ENCODE measurements at regions not wholly inside any gene's neighbourhood (a gene's known extent, or its start where the extent isn't known, plus 50 kb on each side); places are given as distances from the start of the nearest gene placed in this dataset.

DNA sequence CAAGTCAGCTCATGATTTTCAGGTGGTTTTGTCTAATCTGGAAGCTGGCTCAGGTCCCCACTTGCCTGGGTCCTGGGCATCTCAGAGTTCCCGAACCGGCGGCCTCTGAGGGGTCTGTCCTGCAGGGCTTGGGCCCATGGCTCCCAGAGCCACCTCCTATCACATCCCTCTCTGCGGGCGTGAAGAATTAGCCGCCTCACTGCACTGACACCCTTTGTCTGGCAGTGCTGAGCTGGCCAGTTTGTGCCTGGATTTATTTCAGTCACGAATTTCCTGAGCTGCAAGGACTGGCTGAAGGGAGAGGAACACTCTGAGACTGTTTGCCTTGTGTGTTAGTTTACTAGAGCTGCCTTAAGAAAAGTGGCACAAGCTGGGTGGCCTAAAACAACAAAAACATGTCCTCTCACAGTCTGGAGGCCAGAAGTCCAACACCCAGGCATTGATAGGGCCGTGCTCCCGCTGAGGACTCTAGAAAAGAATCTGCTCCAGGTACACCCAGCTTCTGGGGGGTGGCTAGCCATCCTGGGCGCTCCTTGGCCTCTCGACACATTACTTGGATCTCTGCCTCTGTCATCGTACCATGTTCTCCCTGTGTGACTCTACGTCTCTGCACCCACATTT is 217.5 kb upstream of the DYNLRB2 start:
- TF ChIP-seq GATA2 (IDR thresholded peaks at IDR 0.05; ENCODE audit: low read depth, low read length) (no peak), GATA3 (IDR thresholded peaks at IDR 0.05; ENCODE audit: low read depth, low read length) (no peak)

DNA sequence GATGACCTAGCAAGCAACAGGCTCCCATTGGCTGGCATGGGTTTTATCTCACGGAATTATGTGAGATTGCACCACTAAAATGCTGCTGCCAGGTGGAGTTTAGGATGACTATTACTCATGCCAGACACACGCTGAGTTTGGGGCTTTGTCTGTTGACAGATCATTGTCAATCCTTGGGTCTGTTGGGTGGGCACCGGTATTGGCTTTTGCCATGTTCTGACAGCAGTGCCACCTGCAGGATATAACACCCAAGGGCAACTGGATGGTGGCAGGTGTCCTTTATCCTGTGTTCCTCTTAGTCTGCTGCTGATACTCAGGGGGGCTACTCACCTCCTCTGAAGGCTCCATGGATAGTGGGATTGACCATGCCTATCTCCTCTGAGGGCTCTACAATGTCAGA is 221.6 kb upstream of the DYNLRB2 start:
- TF ChIP-seq GATA2 (IDR thresholded peaks at IDR 0.05; ENCODE audit: low read depth, low read length): no peak
- TF ChIP-seq GATA3 (IDR thresholded peaks at IDR 0.05; ENCODE audit: low read depth, low read length): no peak

DNA sequence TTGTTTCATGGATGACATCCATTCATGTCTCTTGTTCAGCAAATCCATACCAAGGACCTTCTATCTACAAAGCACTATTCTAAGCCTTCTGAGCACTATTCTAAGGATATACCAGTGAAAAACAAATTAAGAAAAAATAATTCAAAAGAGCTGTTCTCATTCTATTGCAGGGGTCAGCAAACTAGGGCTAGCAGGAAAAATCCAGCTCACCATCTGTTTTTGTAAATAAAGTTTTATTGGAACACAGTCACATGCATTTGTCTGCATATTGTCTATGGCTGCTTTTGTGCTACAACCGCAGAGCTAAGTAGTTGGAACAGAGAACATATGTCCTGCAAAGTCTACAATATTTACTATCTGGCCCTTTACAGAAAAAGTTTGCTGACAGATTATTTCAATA is 222.7 kb upstream of the DYNLRB2 start:
- TF ChIP-seq GATA3 (IDR thresholded peaks at IDR 0.05; ENCODE audit: low read depth, low read length): no peak
- no peak for TF ChIP-seq GATA2 (IDR thresholded peaks at IDR 0.05; ENCODE audit: low read depth, low read length)

DNA sequence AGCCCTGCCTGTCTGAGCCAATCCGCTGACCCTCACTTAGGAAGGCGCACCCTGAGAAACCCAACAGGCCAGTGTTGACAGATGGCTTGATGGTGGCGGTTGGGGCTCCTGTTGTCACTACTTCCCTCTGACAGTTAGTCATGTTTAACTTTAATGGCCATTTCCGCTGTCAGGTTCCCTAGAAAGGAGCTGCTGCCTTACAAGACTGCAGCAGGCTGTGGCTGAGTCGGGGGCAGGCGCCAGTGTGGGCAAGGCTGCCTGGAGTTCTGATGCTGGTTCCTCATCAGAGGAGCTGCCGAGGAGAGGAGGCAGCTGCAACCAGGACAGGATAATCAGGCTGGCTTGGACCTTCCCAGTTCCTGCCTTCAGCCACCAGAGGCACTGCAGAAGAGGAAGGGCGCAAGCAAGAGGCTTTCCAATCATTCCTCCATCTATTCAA is 223.2 kb upstream of the DYNLRB2 start:
- no peak for TF ChIP-seq GATA3 (IDR thresholded peaks at IDR 0.05; ENCODE audit: low read depth, low read length)
- no peak for TF ChIP-seq GATA2 (IDR thresholded peaks at IDR 0.05; ENCODE audit: low read depth, low read length)

DNA sequence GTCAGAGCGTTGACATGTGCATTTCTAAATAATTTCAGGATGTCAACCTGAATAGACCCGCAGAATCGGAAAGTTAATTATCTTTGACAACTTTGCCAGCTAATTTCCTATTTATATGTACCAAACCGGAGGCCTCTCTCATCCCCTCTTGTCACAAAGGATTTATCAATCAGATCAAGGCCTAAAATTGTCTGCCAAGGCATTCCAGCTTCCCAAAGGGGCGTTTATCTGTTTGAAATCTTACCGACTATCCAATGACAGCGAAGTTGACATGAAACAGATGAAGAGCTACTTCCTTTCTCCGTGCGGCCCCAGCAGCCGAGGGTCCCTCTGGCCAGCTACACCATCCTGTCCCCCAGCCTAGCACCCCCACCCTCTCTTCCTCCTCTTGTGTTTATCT is 223.7 kb upstream of the DYNLRB2 start:
- peak; percentile 90 for TF ChIP-seq GATA2 (IDR thresholded peaks at IDR 0.05; ENCODE audit: low read depth, low read length)
- TF ChIP-seq GATA3 (IDR thresholded peaks at IDR 0.05; ENCODE audit: low read depth, low read length): peak; percentile 89

DNA sequence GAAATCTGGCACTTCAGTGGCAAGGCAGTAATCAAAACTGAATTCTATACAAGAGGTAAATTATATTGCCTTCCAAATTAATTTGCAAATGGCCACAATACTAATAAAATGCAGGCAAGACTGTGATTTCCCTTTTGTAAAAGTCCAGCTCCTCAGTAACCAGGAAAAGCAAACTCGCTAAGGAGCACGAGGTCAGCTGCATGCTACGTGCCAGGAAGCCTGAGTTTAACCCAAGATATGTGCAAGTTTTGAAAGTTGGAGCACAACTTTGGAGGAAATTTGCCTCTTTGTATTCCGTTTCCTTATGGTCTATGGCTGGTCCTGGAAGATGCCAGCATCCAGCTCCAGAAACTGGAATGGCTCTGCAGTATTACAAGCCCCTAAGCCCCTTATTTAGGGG is 226.8 kb upstream of the DYNLRB2 start:
- TF ChIP-seq GATA3 (IDR thresholded peaks at IDR 0.05; ENCODE audit: low read depth, low read length) (no peak), GATA2 (IDR thresholded peaks at IDR 0.05; ENCODE audit: low read depth, low read length) (no peak)

DNA sequence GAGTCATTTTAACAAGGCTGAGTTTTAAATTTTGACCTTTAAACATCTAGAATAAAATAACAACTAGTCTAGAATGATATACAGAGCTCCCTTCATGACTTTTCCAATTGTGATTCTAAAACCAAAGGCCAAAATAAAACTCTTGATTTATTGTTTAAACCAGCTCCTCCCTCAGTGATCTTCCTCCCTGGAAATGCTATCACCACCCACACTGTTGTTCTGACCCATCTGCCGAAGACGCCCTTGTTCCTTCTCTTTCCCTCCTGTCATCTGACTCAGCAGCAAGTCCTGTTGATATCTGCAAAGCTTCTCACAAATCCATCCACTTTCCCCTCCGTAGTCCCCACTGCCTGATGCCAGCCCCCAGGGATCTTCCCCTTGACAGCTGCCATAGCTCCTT is 231.6 kb upstream of the DYNLRB2 start:
- TF ChIP-seq GATA3 (IDR thresholded peaks at IDR 0.05; ENCODE audit: low read depth, low read length): no peak
- no peak for TF ChIP-seq GATA2 (IDR thresholded peaks at IDR 0.05; ENCODE audit: low read depth, low read length)

DNA sequence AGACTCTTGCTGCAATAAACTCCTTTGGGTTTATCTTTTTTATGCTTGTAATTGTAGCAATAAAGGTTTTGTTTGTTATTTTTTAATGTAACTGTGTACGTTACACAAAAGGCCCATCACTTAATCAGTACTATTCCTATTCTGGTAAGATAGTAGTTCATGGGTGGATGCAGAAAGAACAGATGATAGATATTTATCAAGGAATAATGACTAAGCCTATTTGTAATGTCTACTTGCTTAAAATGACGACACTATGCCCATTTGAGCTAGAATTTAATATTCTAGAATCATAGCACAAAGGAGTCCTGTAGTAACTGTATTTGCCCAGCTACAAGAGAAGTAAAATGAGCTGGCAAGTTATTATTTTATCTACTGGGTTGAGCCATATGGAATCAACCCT is 235.4 kb upstream of the DYNLRB2 start:
- TF ChIP-seq GATA3 (IDR thresholded peaks at IDR 0.05; ENCODE audit: low read depth, low read length) (no peak), GATA2 (IDR thresholded peaks at IDR 0.05; ENCODE audit: low read depth, low read length) (no peak)

DNA sequence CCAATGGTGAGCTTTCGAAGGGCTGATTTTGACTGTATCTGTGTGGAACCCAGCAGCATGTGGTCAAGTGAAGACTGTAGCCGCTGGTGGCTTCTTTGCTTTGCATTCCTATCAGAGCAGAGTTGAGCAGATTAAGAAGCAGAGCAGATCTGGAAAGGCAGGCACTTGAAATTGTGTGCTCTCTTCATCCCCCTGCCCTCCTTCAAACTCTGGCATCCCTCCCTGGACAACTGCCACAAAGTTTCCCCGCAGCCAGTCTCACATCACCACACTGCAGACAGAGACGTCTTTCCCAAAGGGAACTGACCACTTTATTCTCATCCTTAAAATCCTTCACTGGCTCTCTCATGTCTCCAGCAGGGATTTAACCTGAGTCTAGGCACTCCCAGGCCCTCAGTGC is 237.1 kb upstream of the DYNLRB2 start:
- no peak for TF ChIP-seq GATA3 (IDR thresholded peaks at IDR 0.05; ENCODE audit: low read depth, low read length)
- TF ChIP-seq GATA2 (IDR thresholded peaks at IDR 0.05; ENCODE audit: low read depth, low read length): no peak

DNA sequence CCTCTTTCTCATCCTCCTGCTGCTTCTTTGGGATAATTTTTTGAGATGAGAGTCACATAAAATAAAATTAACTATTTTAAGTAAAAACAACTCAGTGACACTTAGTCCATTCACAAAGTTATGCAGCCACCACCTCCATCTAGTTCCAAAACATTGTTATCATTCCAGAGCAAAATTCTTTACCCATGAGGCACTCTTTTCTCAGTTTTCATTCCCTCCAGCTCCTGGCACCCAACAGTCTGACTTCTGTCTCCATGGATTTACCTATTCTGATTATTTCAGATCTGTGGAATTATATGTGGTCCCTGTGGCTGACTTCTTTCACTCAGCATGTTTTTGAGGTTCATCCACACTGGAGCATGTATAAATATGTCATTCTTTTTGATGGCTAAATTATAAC is 239.9 kb upstream of the DYNLRB2 start:
- TF ChIP-seq GATA2 (IDR thresholded peaks at IDR 0.05; ENCODE audit: low read depth, low read length) (no peak), GATA3 (IDR thresholded peaks at IDR 0.05; ENCODE audit: low read depth, low read length) (no peak)

DNA sequence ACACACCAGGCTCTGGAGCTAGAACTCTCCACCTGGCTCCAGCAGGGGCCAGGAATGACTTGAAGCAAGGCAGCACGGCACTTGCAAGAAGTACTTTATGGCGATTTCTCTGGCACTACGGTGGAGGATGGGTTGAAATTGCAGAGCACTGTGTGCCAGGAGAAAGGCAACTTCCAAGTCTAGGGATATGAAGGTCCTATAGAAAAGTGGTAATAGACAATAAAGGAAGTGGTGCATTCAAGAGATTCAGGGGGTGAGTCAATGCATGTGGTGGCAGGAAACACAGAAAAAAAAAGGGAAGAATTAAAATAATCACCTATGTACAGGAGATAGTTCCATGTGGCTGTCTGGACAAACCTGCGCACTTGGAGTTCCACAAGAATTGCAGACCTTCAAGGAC is 240.3 kb upstream of the DYNLRB2 start:
- TF ChIP-seq GATA3 (IDR thresholded peaks at IDR 0.05; ENCODE audit: low read depth, low read length): no peak
- TF ChIP-seq GATA2 (IDR thresholded peaks at IDR 0.05; ENCODE audit: low read depth, low read length): no peak

DNA sequence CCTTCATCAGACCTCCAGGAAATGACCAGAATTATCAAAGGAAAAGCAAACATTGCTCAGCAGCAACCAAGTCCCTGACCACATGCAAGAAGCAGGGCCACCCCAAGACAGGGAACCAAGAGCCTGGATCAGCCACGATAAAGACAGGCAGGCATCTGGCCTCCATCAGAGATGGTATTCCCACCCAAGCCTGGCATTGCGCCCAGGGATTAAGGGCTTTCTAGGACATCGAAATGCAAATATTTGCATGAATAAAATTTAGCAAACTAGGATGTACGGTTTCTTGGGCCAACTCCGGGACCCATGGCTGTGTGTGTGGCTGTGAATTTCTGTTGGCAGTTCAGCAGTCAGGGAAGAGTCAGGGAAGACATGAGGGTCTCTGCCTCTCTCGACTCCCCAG is 241.4 kb upstream of the DYNLRB2 start:
- TF ChIP-seq GATA2 (IDR thresholded peaks at IDR 0.05; ENCODE audit: low read depth, low read length): no peak
- no peak for TF ChIP-seq GATA3 (IDR thresholded peaks at IDR 0.05; ENCODE audit: low read depth, low read length)

DNA sequence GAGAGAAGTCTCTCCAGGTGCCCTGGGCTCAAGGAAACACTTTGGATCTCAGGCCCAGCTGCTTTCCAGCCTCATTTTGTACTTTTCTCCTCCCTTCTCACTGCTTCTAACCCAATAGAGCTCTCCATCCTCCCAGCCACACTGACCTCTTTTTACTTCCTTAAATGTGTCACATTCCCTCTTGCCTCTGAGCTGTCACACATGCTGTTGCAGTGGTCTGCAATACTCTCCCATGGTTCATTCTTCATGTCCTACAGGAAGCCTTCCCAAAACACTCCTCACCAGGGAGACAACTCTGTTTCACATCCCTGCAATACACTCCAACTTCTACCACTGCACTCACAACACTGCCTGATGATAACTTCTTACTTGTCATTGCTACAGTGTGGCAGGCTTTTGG is 242.1 kb upstream of the DYNLRB2 start:
- TF ChIP-seq GATA2 (IDR thresholded peaks at IDR 0.05; ENCODE audit: low read depth, low read length) (no peak), GATA3 (IDR thresholded peaks at IDR 0.05; ENCODE audit: low read depth, low read length) (no peak)

DNA sequence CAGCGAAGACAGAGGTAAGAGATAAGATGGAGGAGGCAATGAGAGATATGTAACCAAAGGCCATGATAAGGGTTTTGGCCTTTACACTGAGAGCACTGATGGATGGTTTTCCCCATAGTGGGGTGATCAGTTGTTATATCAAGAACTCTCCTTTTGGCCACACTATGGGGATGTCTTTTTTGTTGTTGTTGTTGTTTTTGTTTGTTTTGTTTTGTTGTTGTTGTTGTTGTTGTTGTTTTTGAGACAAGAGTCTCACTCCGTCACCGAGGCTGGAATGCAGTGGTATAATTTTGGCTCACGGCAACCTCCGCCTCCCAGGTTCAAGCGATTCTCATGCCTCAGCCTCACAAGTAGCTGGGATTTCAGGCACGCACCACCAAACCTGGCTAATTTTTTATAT is 244.8 kb upstream of the DYNLRB2 start:
- TF ChIP-seq GATA3 (IDR thresholded peaks at IDR 0.05; ENCODE audit: low read depth, low read length) (no peak), GATA2 (IDR thresholded peaks at IDR 0.05; ENCODE audit: low read depth, low read length) (no peak)

DNA sequence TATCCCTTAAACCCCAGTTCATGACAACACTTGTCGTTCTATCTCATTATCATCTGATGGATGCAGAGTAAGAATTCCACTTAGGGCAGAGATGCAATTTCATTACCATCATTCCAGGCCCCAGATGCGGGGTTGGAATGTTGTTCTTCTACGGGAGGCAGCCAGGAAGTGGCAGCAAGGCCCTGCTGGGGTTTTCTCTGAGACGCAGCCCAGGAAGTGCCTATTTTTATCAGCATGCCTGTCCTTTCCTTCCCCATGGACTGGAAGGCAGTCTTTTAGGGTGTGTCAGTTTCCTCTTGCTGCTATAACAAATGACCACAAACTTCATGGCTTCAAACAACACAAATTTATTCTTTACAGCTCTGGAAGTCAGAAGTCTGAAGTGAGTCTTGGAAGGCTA is 246.6 kb upstream of the DYNLRB2 start:
- no peak for TF ChIP-seq GATA3 (IDR thresholded peaks at IDR 0.05; ENCODE audit: low read depth, low read length)

DNA sequence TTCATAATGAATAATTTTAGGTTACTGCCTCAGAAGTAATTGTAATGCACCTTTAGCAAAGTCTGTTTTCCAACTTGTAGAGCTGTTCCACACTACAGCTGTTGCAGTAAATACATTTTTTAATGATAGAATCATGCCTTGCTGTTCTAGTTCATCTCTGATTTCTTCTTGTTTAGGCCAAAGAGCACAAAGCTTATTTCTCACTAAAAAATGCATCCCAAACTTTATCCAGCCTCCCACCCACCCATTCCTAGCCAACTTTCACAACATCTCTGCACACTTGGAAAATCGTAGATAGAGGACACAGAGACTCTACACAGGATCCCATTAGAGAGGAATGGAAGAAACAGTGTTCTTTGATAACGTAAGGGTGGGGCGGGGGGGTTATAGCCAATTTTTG is 252.2 kb upstream of the DYNLRB2 start:
- TF ChIP-seq GATA3 (IDR thresholded peaks at IDR 0.05; ENCODE audit: low read depth, low read length): no peak
- TF ChIP-seq GATA2 (IDR thresholded peaks at IDR 0.05; ENCODE audit: low read depth, low read length): no peak
